ENCODE measurements at regions not wholly inside any gene's neighbourhood (a gene's known extent, or its start where the extent isn't known, plus 50 kb on each side); places are given as distances from the start of the nearest gene placed in this dataset.

DNA sequence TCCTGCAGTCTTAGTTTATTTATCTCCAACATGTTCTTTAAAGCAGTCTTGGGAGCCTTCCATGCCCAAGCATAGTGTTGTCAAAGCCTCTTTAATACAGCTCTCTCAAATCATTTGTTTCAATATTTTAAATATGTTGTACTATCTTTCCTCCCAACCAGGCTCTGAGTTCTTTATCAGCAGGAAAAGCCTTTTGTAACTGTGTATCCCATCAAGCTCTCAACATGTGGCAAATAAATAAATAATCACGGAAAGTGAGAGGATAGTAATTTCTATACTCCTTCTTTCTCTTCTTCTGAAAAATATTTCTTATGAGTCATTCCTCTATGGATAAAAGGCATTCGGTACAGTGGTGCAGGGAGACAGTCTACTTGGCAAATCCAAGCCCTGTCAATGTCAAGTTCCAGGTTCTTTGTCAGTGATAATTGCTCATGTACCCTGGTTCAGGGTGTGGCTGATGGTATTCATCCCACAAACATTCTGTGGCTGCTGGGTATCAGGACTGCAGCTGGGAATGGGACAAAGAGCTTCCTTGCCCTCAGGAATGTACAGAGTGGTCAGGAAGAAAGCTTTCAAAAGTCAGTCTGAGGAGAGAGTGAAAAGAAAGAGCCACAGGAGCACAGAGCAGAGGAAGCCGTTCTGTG is 384.3 kb downstream of the EFNB2 start:
- H3K36me3 Mint-ChIP-seq (ENCODE audit: unreplicated experiment), result no peaks in the 10 kb centered on the region
- no peaks in the 10 kb centered on the region for H3K9me3 Mint-ChIP-seq (ENCODE audit: unreplicated experiment)
- no peaks in the 10 kb centered on the region for H3K27me3 Mint-ChIP-seq (ENCODE audit: unreplicated experiment)
- peaks cover 2% of the 10 kb centered on the region for H3K4me1 Mint-ChIP-seq (ENCODE audit: low read depth, unreplicated experiment)
- TF ChIP-seq, protein P1, sequence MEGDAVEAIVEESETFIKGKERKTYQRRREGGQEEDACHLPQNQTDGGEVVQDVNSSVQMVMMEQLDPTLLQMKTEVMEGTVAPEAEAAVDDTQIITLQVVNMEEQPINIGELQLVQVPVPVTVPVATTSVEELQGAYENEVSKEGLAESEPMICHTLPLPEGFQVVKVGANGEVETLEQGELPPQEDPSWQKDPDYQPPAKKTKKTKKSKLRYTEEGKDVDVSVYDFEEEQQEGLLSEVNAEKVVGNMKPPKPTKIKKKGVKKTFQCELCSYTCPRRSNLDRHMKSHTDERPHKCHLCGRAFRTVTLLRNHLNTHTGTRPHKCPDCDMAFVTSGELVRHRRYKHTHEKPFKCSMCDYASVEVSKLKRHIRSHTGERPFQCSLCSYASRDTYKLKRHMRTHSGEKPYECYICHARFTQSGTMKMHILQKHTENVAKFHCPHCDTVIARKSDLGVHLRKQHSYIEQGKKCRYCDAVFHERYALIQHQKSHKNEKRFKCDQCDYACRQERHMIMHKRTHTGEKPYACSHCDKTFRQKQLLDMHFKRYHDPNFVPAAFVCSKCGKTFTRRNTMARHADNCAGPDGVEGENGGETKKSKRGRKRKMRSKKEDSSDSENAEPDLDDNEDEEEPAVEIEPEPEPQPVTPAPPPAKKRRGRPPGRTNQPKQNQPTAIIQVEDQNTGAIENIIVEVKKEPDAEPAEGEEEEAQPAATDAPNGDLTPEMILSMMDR (IDR thresholded peaks at IDR 0.05; ENCODE audit: partially characterized antibody, unreplicated experiment), result no peak
- no peak overlapping the region for H3K27ac Mint-ChIP-seq (ENCODE audit: unreplicated experiment)
- no peak overlapping the region for H3K4me3 Mint-ChIP-seq (ENCODE audit: unreplicated experiment)
- no peak for DNase-seq

DNA sequence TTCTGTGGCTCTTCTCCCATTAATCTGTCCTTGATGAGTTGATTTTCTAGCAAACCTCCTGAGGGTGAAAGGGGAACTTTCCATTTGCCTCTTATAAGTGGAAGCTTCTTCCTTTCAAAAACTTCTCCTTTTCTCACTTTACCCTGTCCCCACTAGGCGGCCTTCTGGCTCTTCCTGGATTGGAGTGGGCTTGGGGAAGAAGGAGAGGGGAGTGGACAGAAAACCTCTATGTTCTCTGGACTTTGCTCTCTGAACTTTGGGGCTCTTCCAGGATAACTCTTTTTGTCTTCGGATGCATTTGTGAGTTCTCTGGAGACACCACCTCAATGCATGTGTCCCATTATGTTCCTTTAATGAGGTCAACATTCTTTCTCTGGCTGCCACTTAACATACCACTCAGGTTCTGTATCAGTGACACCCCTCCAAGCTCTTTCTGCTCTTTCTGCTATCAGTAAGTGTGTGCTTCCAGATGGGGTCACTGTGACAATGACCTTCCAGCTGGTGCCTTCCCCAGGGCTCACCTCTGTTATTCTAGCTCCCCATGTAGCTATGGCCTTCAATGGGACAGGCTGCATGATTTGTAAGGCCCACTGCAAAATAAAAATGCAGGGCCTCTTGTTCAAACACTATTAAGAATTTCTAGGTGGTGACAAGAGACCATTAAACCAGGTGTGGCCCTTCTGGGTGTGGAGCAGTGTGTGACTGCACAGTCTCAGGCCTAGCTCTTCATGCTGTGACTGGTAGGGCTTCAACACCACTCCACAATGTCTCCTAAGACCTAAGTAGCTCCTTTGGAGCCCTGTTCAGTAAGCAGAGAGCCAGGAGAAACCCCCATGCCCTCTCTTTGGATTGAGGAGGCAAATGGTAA is 389.2 kb downstream of the EFNB2 start:
- H3K27ac Mint-ChIP-seq (ENCODE audit: unreplicated experiment), result no peak overlapping the region
- no peak for DNase-seq
- H3K9me3 Mint-ChIP-seq (ENCODE audit: unreplicated experiment), result no peaks in the 10 kb centered on the region
- no peaks in the 10 kb centered on the region for H3K27me3 Mint-ChIP-seq (ENCODE audit: unreplicated experiment)
- no peak overlapping the region for H3K4me3 Mint-ChIP-seq (ENCODE audit: unreplicated experiment)
- no peaks in the 10 kb centered on the region for H3K36me3 Mint-ChIP-seq (ENCODE audit: unreplicated experiment)
- peaks cover 2% of the 10 kb centered on the region for H3K4me1 Mint-ChIP-seq (ENCODE audit: low read depth, unreplicated experiment)
- TF ChIP-seq, protein P1 (IDR thresholded peaks at IDR 0.05; ENCODE audit: partially characterized antibody, unreplicated experiment), result no peak

DNA sequence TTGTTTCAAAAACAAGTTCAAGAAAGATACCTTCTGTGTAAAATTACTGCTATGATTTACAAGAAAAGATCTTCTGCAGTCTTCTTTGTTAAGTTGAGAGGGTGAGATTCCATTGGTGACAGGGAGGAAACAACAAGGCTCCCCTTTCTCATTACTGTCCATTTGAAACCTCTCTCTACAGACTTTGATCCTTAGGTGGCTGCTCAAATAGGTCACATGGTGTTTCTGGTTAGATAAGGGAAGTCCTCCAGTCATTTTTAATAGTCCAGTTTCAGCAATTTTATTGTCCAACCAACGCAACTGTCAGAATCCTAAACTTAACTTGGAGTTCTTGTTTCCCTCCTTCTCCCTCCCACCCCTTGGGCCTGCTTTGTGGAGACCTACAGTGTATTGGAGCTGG is 390.4 kb downstream of the EFNB2 start:
- H3K4me3 Mint-ChIP-seq (ENCODE audit: unreplicated experiment), result no peak overlapping the region
- DNase-seq, result no peak
- H3K27me3 Mint-ChIP-seq (ENCODE audit: unreplicated experiment), result no peaks in the 10 kb centered on the region
- H3K4me1 Mint-ChIP-seq (ENCODE audit: low read depth, unreplicated experiment), result peaks cover 2% of the 10 kb centered on the region
- H3K9me3 Mint-ChIP-seq (ENCODE audit: unreplicated experiment), result no peaks in the 10 kb centered on the region
- H3K27ac Mint-ChIP-seq (ENCODE audit: unreplicated experiment), result no peak overlapping the region
- TF ChIP-seq, protein P1 (IDR thresholded peaks at IDR 0.05; ENCODE audit: partially characterized antibody, unreplicated experiment), result no peak
- H3K36me3 Mint-ChIP-seq (ENCODE audit: unreplicated experiment), result no peaks in the 10 kb centered on the region

DNA sequence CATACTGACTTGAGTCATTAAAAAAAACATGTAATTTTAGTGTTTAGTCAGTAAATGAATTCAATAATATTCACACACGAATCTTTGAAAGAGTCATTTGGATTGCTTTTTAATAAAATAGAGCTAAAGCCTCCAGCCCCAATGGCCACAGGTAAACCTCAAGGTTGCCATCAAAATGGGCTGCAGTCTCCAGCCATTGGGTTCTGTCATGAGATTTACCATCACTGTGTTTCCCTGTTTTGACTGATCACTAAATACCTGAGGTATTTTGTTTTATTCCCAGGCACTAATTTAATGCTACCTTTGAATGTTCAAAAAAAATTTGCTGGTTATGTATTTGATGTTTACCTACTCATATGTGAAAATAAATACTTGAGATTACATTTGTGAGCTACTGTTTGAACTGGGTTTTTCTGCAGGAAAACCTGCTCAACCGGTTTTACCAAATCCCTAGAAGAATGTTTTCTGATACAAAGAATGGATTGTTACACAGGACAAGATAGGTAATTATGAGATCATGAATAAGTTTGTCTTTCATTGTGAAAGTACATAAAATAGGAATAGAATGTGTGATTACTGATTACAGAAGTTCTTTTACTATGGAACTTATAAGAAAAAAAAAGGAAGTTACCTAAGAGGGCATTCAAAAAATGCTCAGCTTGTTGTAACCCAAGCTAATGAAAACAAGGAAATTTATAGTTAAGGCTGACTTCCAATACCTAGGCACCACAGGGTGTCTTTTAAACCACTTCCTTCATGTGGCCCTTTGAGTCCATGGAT is 391.3 kb downstream of the EFNB2 start:
- Mint-ChIP-seq H3K36me3 (ENCODE audit: unreplicated experiment) (no peaks in the 10 kb centered on the region), H3K4me1 (ENCODE audit: low read depth, unreplicated experiment) (peaks cover 2% of the 10 kb centered on the region), H3K27me3 (ENCODE audit: unreplicated experiment) (no peaks in the 10 kb centered on the region), H3K4me3 (ENCODE audit: unreplicated experiment) (no peak overlapping the region), H3K9me3 (ENCODE audit: unreplicated experiment) (no peaks in the 10 kb centered on the region), H3K27ac (ENCODE audit: unreplicated experiment) (no peak overlapping the region)
- TF ChIP-seq, protein P1 (IDR thresholded peaks at IDR 0.05; ENCODE audit: partially characterized antibody, unreplicated experiment), result no peak
- no peak for DNase-seq
